ENCODE measurements at regions not wholly inside any gene's neighbourhood (a gene's known extent, or its start where the extent isn't known, plus 50 kb on each side); places are given as distances from the start of the nearest gene placed in this dataset.

DNA sequence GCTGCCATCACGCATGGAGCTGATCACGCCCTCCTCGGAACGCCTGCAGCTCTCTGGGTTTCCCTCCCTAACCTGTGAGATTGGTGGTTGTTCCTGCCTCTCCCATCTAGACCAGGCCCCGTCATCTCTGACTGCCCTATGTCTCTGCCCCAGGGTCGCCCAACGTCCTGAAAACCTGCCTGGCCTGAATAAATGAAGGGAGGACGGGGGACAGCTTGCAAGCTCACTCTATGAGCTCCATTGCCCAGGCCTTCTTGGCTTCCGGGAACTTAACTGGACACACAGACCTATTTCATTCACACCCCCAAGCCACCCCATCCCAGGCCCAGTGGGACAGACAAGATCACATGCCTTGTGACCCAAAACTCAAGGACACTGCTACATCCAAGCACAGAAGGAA is 274.2 kb downstream of the XXYLT1 start:
- TF ChIP-seq, protein P1, sequence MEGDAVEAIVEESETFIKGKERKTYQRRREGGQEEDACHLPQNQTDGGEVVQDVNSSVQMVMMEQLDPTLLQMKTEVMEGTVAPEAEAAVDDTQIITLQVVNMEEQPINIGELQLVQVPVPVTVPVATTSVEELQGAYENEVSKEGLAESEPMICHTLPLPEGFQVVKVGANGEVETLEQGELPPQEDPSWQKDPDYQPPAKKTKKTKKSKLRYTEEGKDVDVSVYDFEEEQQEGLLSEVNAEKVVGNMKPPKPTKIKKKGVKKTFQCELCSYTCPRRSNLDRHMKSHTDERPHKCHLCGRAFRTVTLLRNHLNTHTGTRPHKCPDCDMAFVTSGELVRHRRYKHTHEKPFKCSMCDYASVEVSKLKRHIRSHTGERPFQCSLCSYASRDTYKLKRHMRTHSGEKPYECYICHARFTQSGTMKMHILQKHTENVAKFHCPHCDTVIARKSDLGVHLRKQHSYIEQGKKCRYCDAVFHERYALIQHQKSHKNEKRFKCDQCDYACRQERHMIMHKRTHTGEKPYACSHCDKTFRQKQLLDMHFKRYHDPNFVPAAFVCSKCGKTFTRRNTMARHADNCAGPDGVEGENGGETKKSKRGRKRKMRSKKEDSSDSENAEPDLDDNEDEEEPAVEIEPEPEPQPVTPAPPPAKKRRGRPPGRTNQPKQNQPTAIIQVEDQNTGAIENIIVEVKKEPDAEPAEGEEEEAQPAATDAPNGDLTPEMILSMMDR (IDR thresholded peaks at IDR 0.05) = no peak
- no peak for TF ChIP-seq POLR2A (IDR thresholded peaks at IDR 0.05)

All from prostate gland (tissue), 2 donors.